Thyroid gland (tissue), 4 donors: ENCODE measurements at regions not wholly inside any gene's neighbourhood (a gene's known extent, or its start where the extent isn't known, plus 50 kb on each side); places are given as distances from the start of the nearest gene placed in this dataset.

Experiments used
- CTCF ChIP-seq, 6 experiments: fragments of 200-600 bp in 3 of 6; fragments of 450-650 bp in 3 of 6; sonication (generic) in 3 of 6; IDR thresholded peaks; one replicate each; pipeline ENCODE4 v1.5.1; 2016 to 2019; ENCODE audit warnings: antibody characterized with exemption in 6 of 6, mild to moderate bottlenecking in 2 of 6, inconsistent platforms in 1 of 6, moderate library complexity in 1 of 6
- POLR2A ChIP-seq, 2 donors: fragments of 450-650 bp; IDR thresholded peaks; one replicate each; pipeline ENCODE4 v1.6.1; 2017; ENCODE audit warnings: antibody characterized with exemption in 2 of 2, mild to moderate bottlenecking in 2 of 2, moderate library complexity in 1 of 2

DNA sequence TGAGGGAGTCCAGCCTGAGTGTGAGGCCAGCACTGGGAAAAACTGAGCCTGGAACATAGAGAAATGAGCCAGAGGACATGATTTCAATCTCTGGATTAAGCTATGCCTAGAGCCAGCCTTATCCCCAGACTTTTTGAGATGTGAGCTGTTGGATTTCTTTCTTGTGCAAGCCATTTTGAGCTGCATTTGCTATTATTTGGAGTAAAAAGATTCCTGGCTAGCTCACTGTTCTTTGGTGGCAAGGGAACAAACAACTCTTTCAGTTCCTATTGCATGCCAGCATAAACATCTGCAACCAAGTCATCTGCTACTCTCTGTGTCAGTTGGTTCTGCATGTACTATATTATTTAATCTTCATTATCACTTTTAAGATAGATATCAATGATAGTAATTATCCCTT lies 70.1 kb upstream of the MAN2A1 start:
- no peak for TF ChIP-seq CTCF (IDR thresholded peaks at IDR 0.05)
- TF ChIP-seq POLR2A (IDR thresholded peaks at IDR 0.05), result no peak
